Neural cell (in vitro differentiated cells): ENCODE measurements at regions not wholly inside any gene's neighbourhood (a gene's known extent, or its start where the extent isn't known, plus 50 kb on each side); places are given as distances from the start of the nearest gene placed in this dataset.

Source experiments
- H2AFZ ChIP-seq: fragments of 200-600, 300-800 bp; sonication (generic), shearing (Covaris generic); 2 replicates; pipeline ENCODE4 v1.6.0; 2014; ENCODE audit warnings: low read depth, mild to moderate bottlenecking, antibody characterized with exemption, low read length, moderate library complexity
- H3F3A ChIP-seq: fragments of 200-600 bp; shearing (Covaris generic); 2 replicates; pipeline ENCODE4 v1.6.1; 2016; ENCODE audit warnings: mild to moderate bottlenecking, moderate library complexity, mixed read lengths, antibody characterized with exemption, low read length; ENCODE audit not compliant: insufficient read depth, poor library complexity, severe bottlenecking
- H3K27ac ChIP-seq: fragments of 200-600, 300-800 bp; sonication (generic), shearing (Covaris generic); 2 replicates; pipeline ENCODE4 v1.5.1; 2014; ENCODE audit warnings: mild to moderate bottlenecking, low read length, moderate library complexity
- H3K27me3 ChIP-seq: fragments of 300-800, 200-600 bp; sonication (generic), shearing (Covaris generic); 2 replicates; pipeline ENCODE4 v1.6.0; 2014; ENCODE audit warnings: mild to moderate bottlenecking, low read depth, low read length, moderate library complexity; ENCODE audit not compliant: insufficient read depth
- H3K36me3 ChIP-seq: fragments of 300-800, 200-600 bp; sonication (generic), shearing (Covaris generic); 2 replicates; pipeline ENCODE4 v1.5.1; 2014; ENCODE audit warnings: mild to moderate bottlenecking, antibody characterized with exemption, low read length, moderate library complexity; ENCODE audit not compliant: insufficient read depth
- H3K4me2 ChIP-seq: fragments of 300-800, 200-600 bp; sonication (generic), shearing (Covaris generic); 2 replicates; pipeline ENCODE4 v1.6.0; 2014; ENCODE audit warnings: mild to moderate bottlenecking, low read length
- H3K4me3 ChIP-seq: fragments of 300-800, 200-600 bp; sonication (generic), shearing (Covaris generic); 2 replicates; pipeline ENCODE4 v1.5.1; 2014; ENCODE audit warnings: mild to moderate bottlenecking, low read length, moderate library complexity
- H3K79me2 ChIP-seq: fragments of 200-600 bp; shearing (Covaris generic); replicated peaks from 2 replicates; pipeline ENCODE4 v1.6.0; 2014; ENCODE audit warnings: mild to moderate bottlenecking, low read length, moderate library complexity; ENCODE audit not compliant: insufficient read depth
- H3K9ac ChIP-seq: fragments of 300-800, 200-600 bp; sonication (generic), shearing (Covaris generic); 2 replicates; pipeline ENCODE4 v1.6.1; 2016; ENCODE audit warnings: mild to moderate bottlenecking, low read length, mixed read lengths
- H3K9me2 ChIP-seq: fragments of 200-600 bp; shearing (Covaris generic); 2 replicates; pipeline ENCODE4 v1.6.1; 2016; ENCODE audit warnings: mild to moderate bottlenecking, low read length, mixed read lengths; ENCODE audit not compliant: insufficient read depth
- H3K9me3 ChIP-seq: fragments of 200-600, 300-800 bp; sonication (generic), shearing (Covaris generic); 2 replicates; pipeline ENCODE4 v1.6.1; 2016; ENCODE audit warnings: mild to moderate bottlenecking, mixed run types, low read length, moderate library complexity, mixed read lengths
- H4K20me1 ChIP-seq: fragments of 200-600 bp; shearing (Covaris generic); 2 replicates; pipeline ENCODE4 v1.6.1; 2016; ENCODE audit warnings: mild to moderate bottlenecking, mixed run types; ENCODE audit not compliant: insufficient read depth
- EP300 ChIP-seq: fragments of 450-650 bp; conservative IDR thresholded peaks from 2 replicates; pipeline ENCODE4 v1.6.1; 2014; ENCODE audit warnings: antibody characterized with exemption, mild to moderate bottlenecking, moderate library complexity; ENCODE audit not compliant: poor library complexity, severe bottlenecking
- EZH2 ChIP-seq: fragments of 200-600, 300-800 bp; shearing (Covaris generic), sonication (generic); IDR thresholded peaks from 2 replicates; pipeline ENCODE4 v1.6.1; 2014; ENCODE audit warnings: antibody characterized with exemption, low read length, borderline replicate concordance, mild to moderate bottlenecking; ENCODE audit not compliant: insufficient read depth, poor library complexity, severe bottlenecking
- MXI1 ChIP-seq: fragments of 450-650 bp; conservative IDR thresholded peaks from 2 replicates; pipeline ENCODE4 v1.6.1; 2014; ENCODE audit warnings: antibody characterized with exemption, mild to moderate bottlenecking; ENCODE audit not compliant: poor library complexity, severe bottlenecking
- POLR2AphosphoS5 ChIP-seq: IDR thresholded peaks from 2 replicates; pipeline ENCODE4 v1.6.1; 2012
- RAD21 ChIP-seq: fragments of 450-650 bp; conservative IDR thresholded peaks from 2 replicates; pipeline ENCODE4 v1.6.1; 2014; ENCODE audit warnings: antibody characterized with exemption, mild to moderate bottlenecking, moderate library complexity
- SMC3 ChIP-seq: fragments of 450-650 bp; conservative IDR thresholded peaks from 2 replicates; pipeline ENCODE4 v1.6.1; 2014; ENCODE audit warnings: antibody characterized with exemption, mild to moderate bottlenecking, moderate library complexity; ENCODE audit not compliant: poor library complexity
- TAF1 ChIP-seq: IDR thresholded peaks from 2 replicates; pipeline ENCODE4 v1.6.1; 2012; ENCODE audit warnings: low read depth
- TF ChIP-seq, protein P1 (sequence below): IDR thresholded peaks from 2 replicates; pipeline ENCODE4 v1.6.1; 2012; ENCODE audit warnings: borderline replicate concordance
- TF ChIP-seq, protein P2 (sequence below): fragments of 450-650 bp; IDR thresholded peaks from 2 replicates; pipeline ENCODE4 v1.5.1; 2014; ENCODE audit warnings: antibody characterized with exemption, mild to moderate bottlenecking, moderate library complexity; ENCODE audit not compliant: poor library complexity, severe bottlenecking

DNA sequence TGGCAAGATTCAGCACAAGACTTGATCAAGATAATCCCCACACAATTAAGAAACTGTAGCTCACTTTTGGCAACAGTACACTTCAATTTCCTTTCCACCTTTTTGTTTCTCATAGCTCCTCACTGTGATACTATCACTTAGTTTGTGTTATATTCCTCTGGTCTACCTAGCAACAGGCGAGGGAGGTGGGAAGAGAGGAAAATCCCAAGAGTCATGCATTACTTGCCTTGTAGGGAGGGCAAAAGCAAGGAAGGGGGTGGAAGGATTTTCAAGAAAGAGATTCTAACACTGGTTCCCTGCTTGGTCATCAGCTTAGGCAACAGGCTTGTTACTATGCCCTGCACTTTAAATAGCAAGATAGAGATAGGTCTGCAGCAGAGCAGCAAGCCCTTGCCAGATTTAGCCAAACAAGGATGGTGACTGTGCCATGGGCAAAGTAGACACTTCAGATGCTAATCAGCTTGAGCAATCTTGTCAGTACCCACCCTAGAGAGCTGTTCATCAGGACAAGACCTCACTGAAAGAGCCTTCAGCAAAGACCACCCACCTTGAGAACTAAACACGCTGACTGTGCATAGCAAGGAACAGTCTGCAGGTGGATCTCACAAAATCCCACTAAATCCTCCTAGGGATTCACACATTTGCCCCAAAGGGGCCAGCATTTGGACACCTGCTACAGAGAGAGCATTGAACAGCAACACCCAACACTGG lies 134.6 kb downstream of the MBD2 start:
- no peak overlapping the region for H2AFZ ChIP-seq

DNA sequence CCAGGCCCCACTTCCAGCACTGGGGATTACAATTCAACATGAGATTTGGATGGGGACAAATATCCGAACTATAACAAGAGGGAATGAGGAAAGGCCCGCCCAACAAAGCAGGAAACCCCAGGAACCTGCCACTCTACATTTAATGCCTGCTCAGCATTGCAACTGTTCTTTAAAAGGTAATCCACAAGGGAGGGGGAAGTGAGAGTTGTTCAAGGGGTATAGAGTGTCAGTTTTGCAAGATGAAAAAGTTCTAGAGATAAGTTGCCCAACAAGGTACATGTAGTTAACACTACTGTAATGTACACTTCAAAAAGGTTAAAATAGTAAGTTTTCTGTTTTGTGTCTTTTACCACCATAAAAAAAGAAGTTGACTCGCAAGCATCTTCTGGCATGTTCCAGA lies 137.6 kb downstream of the MBD2 start:
- Histone ChIP-seq H4K20me1 (no peaks in the 10 kb centered on the region), H3K9ac (no peak overlapping the region), H3F3A (no peaks in the 10 kb centered on the region), H3K4me3 (no peak overlapping the region), H2AFZ (no peak overlapping the region), H3K9me3 (no peaks in the 10 kb centered on the region), H3K79me2 (no peaks in the 10 kb centered on the region), H3K27ac (no peak overlapping the region), H3K4me2 (no peak overlapping the region), H3K36me3 (no peaks in the 10 kb centered on the region), H3K27me3 (no peaks in the 10 kb centered on the region), H3K9me2 (no peaks in the 10 kb centered on the region)
- TF ChIP-seq, protein P1, sequence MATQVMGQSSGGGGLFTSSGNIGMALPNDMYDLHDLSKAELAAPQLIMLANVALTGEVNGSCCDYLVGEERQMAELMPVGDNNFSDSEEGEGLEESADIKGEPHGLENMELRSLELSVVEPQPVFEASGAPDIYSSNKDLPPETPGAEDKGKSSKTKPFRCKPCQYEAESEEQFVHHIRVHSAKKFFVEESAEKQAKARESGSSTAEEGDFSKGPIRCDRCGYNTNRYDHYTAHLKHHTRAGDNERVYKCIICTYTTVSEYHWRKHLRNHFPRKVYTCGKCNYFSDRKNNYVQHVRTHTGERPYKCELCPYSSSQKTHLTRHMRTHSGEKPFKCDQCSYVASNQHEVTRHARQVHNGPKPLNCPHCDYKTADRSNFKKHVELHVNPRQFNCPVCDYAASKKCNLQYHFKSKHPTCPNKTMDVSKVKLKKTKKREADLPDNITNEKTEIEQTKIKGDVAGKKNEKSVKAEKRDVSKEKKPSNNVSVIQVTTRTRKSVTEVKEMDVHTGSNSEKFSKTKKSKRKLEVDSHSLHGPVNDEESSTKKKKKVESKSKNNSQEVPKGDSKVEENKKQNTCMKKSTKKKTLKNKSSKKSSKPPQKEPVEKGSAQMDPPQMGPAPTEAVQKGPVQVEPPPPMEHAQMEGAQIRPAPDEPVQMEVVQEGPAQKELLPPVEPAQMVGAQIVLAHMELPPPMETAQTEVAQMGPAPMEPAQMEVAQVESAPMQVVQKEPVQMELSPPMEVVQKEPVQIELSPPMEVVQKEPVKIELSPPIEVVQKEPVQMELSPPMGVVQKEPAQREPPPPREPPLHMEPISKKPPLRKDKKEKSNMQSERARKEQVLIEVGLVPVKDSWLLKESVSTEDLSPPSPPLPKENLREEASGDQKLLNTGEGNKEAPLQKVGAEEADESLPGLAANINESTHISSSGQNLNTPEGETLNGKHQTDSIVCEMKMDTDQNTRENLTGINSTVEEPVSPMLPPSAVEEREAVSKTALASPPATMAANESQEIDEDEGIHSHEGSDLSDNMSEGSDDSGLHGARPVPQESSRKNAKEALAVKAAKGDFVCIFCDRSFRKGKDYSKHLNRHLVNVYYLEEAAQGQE: no peak
- TF ChIP-seq EZH2 (no peak), RAD21 (no peak), POLR2AphosphoS5 (no peak), EP300 (no peak), MXI1 (no peak), TAF1 (no peak), SMC3 (no peak)
- TF ChIP-seq, protein P2, sequence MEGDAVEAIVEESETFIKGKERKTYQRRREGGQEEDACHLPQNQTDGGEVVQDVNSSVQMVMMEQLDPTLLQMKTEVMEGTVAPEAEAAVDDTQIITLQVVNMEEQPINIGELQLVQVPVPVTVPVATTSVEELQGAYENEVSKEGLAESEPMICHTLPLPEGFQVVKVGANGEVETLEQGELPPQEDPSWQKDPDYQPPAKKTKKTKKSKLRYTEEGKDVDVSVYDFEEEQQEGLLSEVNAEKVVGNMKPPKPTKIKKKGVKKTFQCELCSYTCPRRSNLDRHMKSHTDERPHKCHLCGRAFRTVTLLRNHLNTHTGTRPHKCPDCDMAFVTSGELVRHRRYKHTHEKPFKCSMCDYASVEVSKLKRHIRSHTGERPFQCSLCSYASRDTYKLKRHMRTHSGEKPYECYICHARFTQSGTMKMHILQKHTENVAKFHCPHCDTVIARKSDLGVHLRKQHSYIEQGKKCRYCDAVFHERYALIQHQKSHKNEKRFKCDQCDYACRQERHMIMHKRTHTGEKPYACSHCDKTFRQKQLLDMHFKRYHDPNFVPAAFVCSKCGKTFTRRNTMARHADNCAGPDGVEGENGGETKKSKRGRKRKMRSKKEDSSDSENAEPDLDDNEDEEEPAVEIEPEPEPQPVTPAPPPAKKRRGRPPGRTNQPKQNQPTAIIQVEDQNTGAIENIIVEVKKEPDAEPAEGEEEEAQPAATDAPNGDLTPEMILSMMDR: no peak

More for the DNA sequence above, 134.6 kb downstream of the MBD2 start:
- H3K27ac ChIP-seq: no peak overlapping the region
- no peaks in the 10 kb centered on the region for H3K9me3 ChIP-seq
- H3K4me3 ChIP-seq: no peak overlapping the region
- no peaks in the 10 kb centered on the region for H3K36me3 ChIP-seq
- TF ChIP-seq MXI1: no peak
- TF ChIP-seq EZH2: no peak
- TF ChIP-seq SMC3: no peak
- no peaks in the 10 kb centered on the region for H3K27me3 ChIP-seq
- no peaks in the 10 kb centered on the region for H4K20me1 ChIP-seq
- no peaks in the 10 kb centered on the region for H3F3A ChIP-seq
- no peak overlapping the region for H3K4me2 ChIP-seq
- no peaks in the 10 kb centered on the region for H3K79me2 ChIP-seq
- H3K9me2 ChIP-seq: no peaks in the 10 kb centered on the region
- no peak overlapping the region for H3K9ac ChIP-seq
